ENCODE measurements at regions not wholly inside any gene's neighbourhood (a gene's known extent, or its start where the extent isn't known, plus 50 kb on each side); places are given as distances from the start of the nearest gene placed in this dataset.

- TF ChIP-seq ETS1 (IDR thresholded peaks at IDR 0.05) = no peak
- no peak for TF ChIP-seq EZH2 (IDR thresholded peaks at IDR 0.05; ENCODE audit: low read depth, unreplicated experiment)
- TF ChIP-seq NANOG (IDR thresholded peaks at IDR 0.05; ENCODE audit: borderline replicate concordance) = no peak
- TF ChIP-seq, protein P1, sequence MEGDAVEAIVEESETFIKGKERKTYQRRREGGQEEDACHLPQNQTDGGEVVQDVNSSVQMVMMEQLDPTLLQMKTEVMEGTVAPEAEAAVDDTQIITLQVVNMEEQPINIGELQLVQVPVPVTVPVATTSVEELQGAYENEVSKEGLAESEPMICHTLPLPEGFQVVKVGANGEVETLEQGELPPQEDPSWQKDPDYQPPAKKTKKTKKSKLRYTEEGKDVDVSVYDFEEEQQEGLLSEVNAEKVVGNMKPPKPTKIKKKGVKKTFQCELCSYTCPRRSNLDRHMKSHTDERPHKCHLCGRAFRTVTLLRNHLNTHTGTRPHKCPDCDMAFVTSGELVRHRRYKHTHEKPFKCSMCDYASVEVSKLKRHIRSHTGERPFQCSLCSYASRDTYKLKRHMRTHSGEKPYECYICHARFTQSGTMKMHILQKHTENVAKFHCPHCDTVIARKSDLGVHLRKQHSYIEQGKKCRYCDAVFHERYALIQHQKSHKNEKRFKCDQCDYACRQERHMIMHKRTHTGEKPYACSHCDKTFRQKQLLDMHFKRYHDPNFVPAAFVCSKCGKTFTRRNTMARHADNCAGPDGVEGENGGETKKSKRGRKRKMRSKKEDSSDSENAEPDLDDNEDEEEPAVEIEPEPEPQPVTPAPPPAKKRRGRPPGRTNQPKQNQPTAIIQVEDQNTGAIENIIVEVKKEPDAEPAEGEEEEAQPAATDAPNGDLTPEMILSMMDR (conservative IDR thresholded peaks at IDR 0.05; ENCODE audit: low read depth in 2 of 2) = no peak
- TF ChIP-seq ZNF114 (CRISPR knock-in tag; IDR thresholded peaks at IDR 0.05) = no peak
- TF ChIP-seq JUNB (IDR thresholded peaks at IDR 0.05; ENCODE audit: unreplicated experiment) = no peak
- no peak for TF ChIP-seq CREB1 (CRISPR knock-in tag; IDR thresholded peaks at IDR 0.05; ENCODE audit: low read depth)
- no peak for TF ChIP-seq ZNF331 (CRISPR knock-in tag; IDR thresholded peaks at IDR 0.05; ENCODE audit: low read depth)
These were observed 53.4 kb upstream of the PAM start (continued) for GRCh38 chr5:102701748-102702147.
